Hepatocyte (in vitro differentiated cells): ENCODE measurements at regions not wholly inside any gene's neighbourhood (a gene's known extent, or its start where the extent isn't known, plus 50 kb on each side); places are given as distances from the start of the nearest gene placed in this dataset.

ENCODE experiments used
- EZH2 ChIP-seq: fragments of 200-600 bp; sonication (generic); IDR thresholded peaks from 2 replicates; pipeline ENCODE4 v1.6.1; 2016; ENCODE audit warnings: antibody characterized with exemption, mild to moderate bottlenecking, borderline replicate concordance
- EZH2phosphoT487 ChIP-seq: fragments of 200-600 bp; sonication (generic); IDR thresholded peaks from one replicate; pipeline ENCODE4 v1.6.1; 2018; ENCODE audit warnings: antibody characterized with exemption, mild to moderate bottlenecking, low read depth, moderate library complexity; ENCODE audit not compliant: unreplicated experiment, severe bottlenecking
- TF ChIP-seq, protein P1 (sequence below): fragments of 200-600 bp; sonication (generic); IDR thresholded peaks from 2 replicates; pipeline ENCODE4 v1.5.1; 2016; ENCODE audit warnings: antibody characterized with exemption, mild to moderate bottlenecking; ENCODE audit not compliant: poor library complexity

DNA sequence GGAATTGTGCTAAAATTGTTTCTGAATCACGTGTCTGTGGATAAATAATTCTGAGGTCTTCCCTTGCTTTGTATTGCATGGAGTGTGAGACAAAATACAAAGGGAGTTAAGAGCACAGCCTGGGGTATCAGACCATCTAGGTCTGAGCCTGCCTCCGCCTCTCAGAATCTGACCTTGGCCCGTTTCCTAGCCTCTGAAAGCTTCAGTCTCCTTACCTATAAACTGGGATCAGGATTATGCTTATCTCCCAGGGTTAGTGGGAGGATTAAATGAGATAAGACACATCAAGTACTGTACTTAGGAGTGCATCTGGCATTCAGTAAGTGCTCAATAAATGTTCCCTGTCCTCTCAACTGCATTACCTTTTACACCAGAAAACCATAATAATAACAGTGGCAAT lies 140.6 kb upstream of the TENM3 start:
- no peak for TF ChIP-seq EZH2
- TF ChIP-seq, protein P1, sequence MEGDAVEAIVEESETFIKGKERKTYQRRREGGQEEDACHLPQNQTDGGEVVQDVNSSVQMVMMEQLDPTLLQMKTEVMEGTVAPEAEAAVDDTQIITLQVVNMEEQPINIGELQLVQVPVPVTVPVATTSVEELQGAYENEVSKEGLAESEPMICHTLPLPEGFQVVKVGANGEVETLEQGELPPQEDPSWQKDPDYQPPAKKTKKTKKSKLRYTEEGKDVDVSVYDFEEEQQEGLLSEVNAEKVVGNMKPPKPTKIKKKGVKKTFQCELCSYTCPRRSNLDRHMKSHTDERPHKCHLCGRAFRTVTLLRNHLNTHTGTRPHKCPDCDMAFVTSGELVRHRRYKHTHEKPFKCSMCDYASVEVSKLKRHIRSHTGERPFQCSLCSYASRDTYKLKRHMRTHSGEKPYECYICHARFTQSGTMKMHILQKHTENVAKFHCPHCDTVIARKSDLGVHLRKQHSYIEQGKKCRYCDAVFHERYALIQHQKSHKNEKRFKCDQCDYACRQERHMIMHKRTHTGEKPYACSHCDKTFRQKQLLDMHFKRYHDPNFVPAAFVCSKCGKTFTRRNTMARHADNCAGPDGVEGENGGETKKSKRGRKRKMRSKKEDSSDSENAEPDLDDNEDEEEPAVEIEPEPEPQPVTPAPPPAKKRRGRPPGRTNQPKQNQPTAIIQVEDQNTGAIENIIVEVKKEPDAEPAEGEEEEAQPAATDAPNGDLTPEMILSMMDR, result no peak
- TF ChIP-seq EZH2phosphoT487, result no peak
